ENCODE measurements at regions not wholly inside any gene's neighbourhood (a gene's known extent, or its start where the extent isn't known, plus 50 kb on each side); places are given as distances from the start of the nearest gene placed in this dataset.
"Not testable (repeated sequence)": the region's sequence is repeated elsewhere in the genome, so short reads cannot be mapped to it uniquely, and the experiment has no call there.

DNA sequence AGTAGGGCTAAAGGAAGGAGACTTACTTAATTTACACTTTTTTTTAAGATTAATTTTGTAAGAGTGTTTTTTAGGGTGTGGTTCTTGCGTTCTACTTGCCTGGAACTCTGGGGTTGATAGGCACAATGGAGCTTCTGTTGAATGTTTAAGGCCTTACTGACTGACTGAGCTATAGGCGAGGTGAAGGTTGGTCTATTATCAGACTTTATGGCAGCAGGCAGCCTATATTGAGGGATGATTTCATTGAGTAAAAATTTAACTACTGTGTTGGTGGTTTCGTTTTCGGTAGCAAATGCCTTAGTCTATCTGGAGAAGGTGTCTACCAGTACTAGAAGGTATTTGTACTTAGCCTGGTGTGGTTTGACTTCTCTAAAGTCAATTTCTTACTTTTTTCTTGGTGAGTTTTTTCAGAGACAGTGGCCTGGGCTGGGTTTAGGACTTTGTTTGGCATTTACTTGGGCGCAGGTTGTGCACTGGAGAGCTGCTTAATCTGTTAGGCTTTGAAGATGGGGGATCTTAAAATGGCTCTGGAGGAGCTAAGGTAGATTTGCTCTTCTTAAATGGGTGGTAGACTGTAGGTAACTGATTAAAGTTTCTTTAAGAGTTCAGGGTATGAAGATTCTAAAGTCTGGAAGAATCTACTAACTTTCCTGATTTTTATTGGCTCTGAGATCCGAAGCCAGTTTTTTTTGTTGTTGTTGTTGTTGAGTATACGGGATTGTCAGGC is 164.5 kb upstream of the CCZ1B start:
- DNase-seq: not testable (repeated sequence)

GRCh38 chr7:6991169-6991611 is 165.1 kb upstream of the CCZ1B start:
- peak in 1 of 3 donors; percentile 7 for DNase-seq

GRCh38 chr7:6991686-6992085 is 165.6 kb upstream of the CCZ1B start:
- DNase-seq: not testable (repeated sequence)

DNA sequence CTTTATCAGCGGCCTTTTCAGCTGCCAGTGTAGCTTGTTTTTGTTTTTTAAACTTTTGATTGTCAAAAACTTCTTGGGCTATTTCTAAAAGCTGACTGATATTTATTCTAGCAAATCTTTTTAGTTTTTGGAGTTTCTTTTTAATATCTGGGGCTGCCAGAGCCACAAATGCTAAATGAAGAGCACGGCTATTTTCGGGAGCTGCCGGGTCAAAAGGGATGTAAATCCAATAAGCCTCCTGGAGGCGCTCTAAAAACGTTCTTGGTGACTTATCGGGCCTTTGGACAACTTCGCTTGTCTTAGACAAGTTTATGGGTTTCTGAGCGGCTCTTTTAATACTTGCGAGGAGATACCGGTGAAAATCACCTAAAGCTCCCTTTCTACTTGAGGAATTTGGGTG is 166.1 kb upstream of the CCZ1B start:
- not testable (repeated sequence) for DNase-seq

DNA sequence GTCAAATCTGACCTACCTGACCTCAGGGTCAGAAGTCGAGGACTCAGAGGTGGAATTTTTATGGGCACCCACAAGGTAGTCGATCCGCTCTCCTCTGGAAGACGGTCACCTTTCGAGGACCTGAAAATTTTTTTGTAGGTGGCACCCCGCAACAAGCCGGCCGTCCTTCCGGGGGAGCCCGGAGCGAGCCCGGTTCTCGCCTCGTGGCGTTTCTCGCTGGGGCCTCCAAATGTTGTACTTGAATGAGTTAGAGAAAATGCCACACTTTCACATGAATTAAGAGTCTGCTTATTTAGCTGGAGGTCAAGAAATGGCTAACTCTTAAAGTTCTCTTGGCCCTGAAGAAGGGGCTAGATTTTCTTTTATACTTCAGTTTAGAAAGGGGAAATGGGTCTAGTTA is 169.0 kb upstream of the CCZ1B start:
- not testable (repeated sequence) for DNase-seq

DNA sequence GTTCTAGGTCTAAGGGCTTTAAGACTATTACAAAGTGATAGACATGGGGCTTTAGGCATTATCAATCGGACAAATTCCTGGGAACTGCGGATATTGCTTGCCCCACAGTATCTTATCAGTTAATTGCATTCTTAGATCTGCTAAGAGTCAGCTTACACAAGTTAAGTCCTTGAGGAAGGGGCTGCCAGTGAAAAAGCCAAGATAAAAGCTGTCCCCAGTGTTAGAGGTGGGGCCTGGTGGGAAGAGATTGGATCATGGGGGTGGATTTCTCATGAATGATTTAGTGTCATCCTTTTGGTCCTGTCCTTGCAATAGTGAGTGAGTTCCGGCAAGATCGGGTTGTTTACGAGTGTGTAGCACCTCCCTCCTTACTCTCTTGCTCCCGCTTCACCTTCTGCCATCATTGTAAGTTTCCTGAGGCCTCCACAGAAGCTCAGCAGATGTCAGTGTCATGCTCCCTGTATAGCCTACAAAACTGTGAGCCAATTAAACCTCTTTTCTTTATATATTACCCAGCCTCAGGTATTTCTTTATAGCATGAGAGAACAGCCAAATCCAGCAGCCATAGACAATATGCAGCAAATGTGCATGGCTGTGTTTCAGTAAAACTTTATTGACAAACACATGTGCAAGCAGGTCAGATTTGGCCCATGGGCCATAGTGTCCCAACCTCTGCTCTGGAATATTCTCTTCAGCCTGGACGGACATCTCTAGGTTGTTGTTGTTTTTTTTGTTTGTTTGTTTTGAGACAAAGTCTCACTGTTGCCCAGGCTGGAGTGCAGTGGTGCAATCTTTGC is 169.6 kb upstream of the CCZ1B start:
- DNase-seq: not testable (repeated sequence)

GRCh38 chr7:6999067-6999666 is 173.1 kb upstream of the CCZ1B start:
- not testable (repeated sequence) for DNase-seq

- no peak for DNase-seq
Observed at GRCh38 chr7:7002418-7003062, 176.5 kb upstream of the CCZ1B start.

GRCh38 chr7:7005303-7005702 is 177.0 kb upstream of the C1GALT1 start:
- DNase-seq: no peak

GRCh38 chr7:7005949-7006348 is 176.4 kb upstream of the C1GALT1 start:
- not testable (repeated sequence) for DNase-seq

DNA sequence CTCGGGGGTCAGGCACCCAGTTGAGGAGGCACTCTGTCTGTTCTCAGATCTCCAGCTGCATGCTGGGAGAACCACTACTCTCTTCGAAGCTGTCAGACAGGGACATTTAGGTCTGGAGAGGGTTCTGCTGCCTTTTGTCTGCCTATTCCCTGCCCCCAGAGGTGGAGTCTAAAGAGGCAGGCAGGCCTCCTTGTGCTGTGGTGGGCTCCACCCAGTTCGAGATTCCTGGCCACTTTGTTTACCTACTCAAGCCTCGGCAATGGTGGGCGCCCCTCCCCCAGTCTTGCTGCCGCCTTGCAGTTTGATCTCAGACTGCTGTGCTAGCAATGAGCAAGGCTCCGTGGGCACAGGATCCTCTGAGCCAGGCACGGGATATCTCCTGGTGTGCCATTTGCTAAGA is 171.1 kb upstream of the C1GALT1 start:
- DNase-seq: not testable (repeated sequence)

GRCh38 chr7:7011751-7012150 is 170.6 kb upstream of the C1GALT1 start:
- not testable (repeated sequence) for DNase-seq

GRCh38 chr7:7014827-7015595 is 167.3 kb upstream of the C1GALT1 start:
- DNase-seq: no peak

DNA sequence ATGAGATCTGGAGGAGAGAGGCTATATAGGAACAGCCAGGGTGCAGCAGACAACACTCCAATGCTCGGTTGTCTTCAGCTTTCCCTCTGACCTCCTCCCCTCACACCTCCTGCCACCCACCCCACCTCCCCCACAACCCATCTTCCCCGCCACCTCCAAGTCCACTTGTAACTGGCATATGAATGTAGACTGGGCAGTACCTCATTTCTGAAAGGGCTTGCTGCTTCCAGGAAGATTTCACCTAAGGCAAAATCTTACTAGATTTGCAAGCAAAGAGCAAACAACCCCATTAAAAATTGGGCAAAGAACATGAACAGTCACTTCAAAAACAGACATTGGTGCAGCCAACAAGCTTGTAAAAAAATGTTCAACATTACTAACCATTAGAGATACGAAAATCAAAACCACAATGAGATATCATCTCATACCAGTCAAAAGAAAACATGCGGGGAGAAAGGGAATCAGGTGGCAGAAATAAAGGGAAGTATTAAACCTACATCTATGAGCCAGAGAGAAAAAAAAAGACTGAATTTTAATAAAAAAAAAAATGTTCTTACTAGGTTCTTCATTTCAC is 164.6 kb upstream of the C1GALT1 start:
- no peak for DNase-seq

DNA sequence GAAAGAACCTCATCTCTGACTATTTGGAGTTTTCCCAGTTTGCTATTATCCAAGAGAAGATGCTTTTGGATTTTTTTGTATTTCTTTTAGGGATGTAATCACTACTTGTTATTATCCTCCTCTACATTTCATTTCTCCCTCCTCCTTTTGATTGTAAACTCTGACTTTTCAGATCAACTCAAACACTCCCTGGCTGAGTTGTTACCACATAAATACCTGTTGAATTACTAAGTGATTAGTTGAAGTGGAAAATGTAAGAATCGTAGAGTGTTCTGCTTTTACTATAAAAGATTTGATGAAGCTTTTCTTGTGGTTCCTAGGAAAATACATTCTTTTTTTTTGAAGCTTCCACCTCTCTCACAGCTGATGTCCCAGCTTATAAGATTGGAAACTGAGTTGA is 164.1 kb upstream of the C1GALT1 start:
- DNase-seq: no peak

DNA sequence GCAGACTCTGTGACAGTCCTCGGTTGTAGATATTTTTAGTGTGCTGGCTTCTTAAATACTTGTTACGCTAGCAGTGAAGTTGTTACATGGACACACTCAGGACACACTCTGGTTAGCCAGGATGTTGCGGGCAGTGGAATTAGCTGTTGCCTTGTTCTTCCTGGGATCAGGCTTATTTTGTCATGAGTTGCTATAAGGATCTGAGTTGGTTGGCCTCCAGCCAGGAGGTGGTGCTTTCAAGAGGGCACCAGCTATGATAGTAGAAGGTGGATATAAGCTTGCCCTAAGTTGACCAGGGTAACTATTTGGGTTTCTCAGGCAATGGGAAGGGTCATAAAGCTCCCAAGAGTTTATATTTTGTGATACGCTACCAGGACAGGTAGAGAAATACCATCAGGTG is 150.1 kb upstream of the C1GALT1 start:
- no peak for DNase-seq

DNA sequence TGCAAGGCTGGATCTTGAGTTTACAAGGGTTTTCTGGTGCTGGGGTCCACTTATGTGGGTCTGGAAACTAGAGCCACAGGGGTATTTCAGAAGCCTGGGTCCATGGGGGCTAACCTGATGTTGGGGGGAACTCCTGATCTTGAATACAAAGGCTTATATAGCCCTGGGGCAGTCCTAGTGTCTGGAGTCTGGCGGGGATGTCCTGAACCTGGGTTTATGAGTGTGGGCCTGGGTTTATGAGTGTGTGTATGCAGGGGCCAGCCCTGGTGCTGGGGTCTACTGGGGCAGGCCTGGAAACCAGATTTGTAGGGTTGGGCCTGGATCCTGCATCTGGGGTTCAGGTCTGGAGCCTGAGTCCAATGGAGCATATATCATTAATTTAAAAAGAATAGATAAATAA is 146.5 kb upstream of the C1GALT1 start:
- no peak for DNase-seq

GRCh38 chr7:7042286-7042893 is 140.0 kb upstream of the C1GALT1 start:
- not testable (repeated sequence) for DNase-seq

- DNase-seq: no peak
Observed at GRCh38 chr7:7044806-7045205, 137.5 kb upstream of the C1GALT1 start.

GRCh38 chr7:7048213-7048612 is 134.1 kb upstream of the C1GALT1 start:
- no peak for DNase-seq

Measured in muscle of back (tissue), 3 donors.